GM12878 (cell line): ENCODE measurements at regions not wholly inside any gene's neighbourhood (a gene's known extent, or its start where the extent isn't known, plus 50 kb on each side); places are given as distances from the start of the nearest gene placed in this dataset.

Experiments used
- ATAC-seq: fragments of 200-7000 bp; cut with Tn5 transposase; 3 replicates; pipeline ENCODE4 v1.9.1; 2020; ENCODE audit warnings: mild to moderate bottlenecking, moderate library complexity
- BruUV-seq: library from RNA; stranded (reverse); fragments of 400-500 nt; replicated peaks from 2 replicates; lab custom pipeline; 2021; lab: Mats Ljungman, UMichigan
- CTCF ChIA-PET: fragments of 300-600 bp; sonication (Branson Sonifier 250); formaldehyde crosslinking; extraction: SDS; loops from one replicate; lab custom pipeline; 2021; ENCODE audit warnings: inconsistent platforms; lab: Yijun Ruan, JAX
- POLR2A ChIA-PET: fragments of 350-600 bp; formaldehyde crosslinking; extraction: SDS; loops from one replicate; lab custom pipeline; 2021; ENCODE audit warnings: inconsistent platforms; lab: Charles Lee
- RAD21 ChIA-PET: fragments of 300-600 bp; sonication (Branson Sonifier 250); formaldehyde crosslinking; loops from one replicate; lab custom pipeline; 2023; ENCODE audit warnings: antibody characterized with exemption; ENCODE audit not compliant: unreplicated experiment; lab: Charles Lee
- SMC1A ChIA-PET: fragments of 300-600 bp; sonication (Branson Sonifier 250); formaldehyde crosslinking; loops from one replicate; lab custom pipeline; 2023; ENCODE audit not compliant: unreplicated experiment, uncharacterized antibody; lab: Charles Lee
- DNase-seq: peaks from one replicate; pipeline ENCODE4 v3.0.0-alpha.2; 2011; ENCODE audit warnings: low read depth, low spot score
- FAIRE-seq: peaks from 3 replicates; lab custom pipeline; 2011; peaks lifted over from hg19 to GRCh38; lab: Jason Lieb, UNC
- H2AFZ ChIP-seq: 2 replicates; pipeline ENCODE4 v1.6.0; 2011; ENCODE audit warnings: low read depth, low read length, control low read depth; ENCODE audit not compliant: control insufficient read depth
- H3K27ac ChIP-seq: 2 replicates; pipeline ENCODE4 v1.5.1; 2011; ENCODE audit warnings: control low read depth; ENCODE audit not compliant: control insufficient read depth, insufficient read depth
- H3K27me3 ChIP-seq, 2 experiments: replicated peaks in 1 of 2; 2 replicates each; pipeline versions ENCODE4 v1.6.0 to v1.6.1; 2011; ENCODE audit warnings: low read length in 1 of 2; ENCODE audit not compliant: control insufficient read depth in 2 of 2, insufficient read depth in 2 of 2
- H3K36me3 ChIP-seq, 2 experiments: 2 replicates each; pipeline ENCODE4 v1.5.1; 2011; ENCODE audit warnings: low read length in 1 of 2; ENCODE audit not compliant: control insufficient read depth in 2 of 2, insufficient read depth in 2 of 2
- H3K4me1 ChIP-seq: 2 replicates; pipeline ENCODE4 v1.6.1; 2011; ENCODE audit warnings: mild to moderate bottlenecking, low read length, moderate library complexity, mixed read lengths; ENCODE audit not compliant: control insufficient read depth, insufficient read depth
- H3K4me2 ChIP-seq: 2 replicates; pipeline ENCODE4 v1.6.0; 2011; ENCODE audit warnings: control low read depth; ENCODE audit not compliant: control insufficient read depth, insufficient read depth
- H3K4me3 ChIP-seq: fragments of 200-600 bp; sonication (generic); 2 replicates; pipeline ENCODE4 v1.5.1; 2016
- H3K79me2 ChIP-seq: 2 replicates; pipeline ENCODE4 v1.6.0; 2011; ENCODE audit warnings: low read length; ENCODE audit not compliant: control insufficient read depth, insufficient read depth
- H3K9ac ChIP-seq: 2 replicates; pipeline ENCODE4 v1.8.0; 2011; ENCODE audit warnings: low read length, control low read depth, mixed read lengths; ENCODE audit not compliant: control insufficient read depth, insufficient read depth
- H3K9me3 ChIP-seq: replicated peaks from 3 replicates; pipeline ENCODE4 v1.5.1; 2011; ENCODE audit warnings: mild to moderate bottlenecking, low read length; ENCODE audit not compliant: control insufficient read depth, insufficient read depth
- H4K20me1 ChIP-seq: 2 replicates; pipeline ENCODE4 v1.6.0; 2011; ENCODE audit not compliant: control insufficient read depth, insufficient read depth
- CREM ChIP-seq: IDR thresholded peaks from 2 replicates; pipeline ENCODE4 v1.6.1; 2014; ENCODE audit warnings: antibody characterized with exemption, low read depth
- ESRRA ChIP-seq: IDR thresholded peaks from 2 replicates; pipeline ENCODE4 v1.6.1; 2012; ENCODE audit warnings: mild to moderate bottlenecking, low read length, improper control_type of control experiment
- FOXK2 ChIP-seq: fragments of 450-650 bp; IDR thresholded peaks from 2 replicates; pipeline ENCODE4 v1.6.1; 2017; ENCODE audit warnings: mild to moderate bottlenecking, moderate library complexity
- GATAD2B ChIP-seq: fragments of 450-650 bp; conservative IDR thresholded peaks from 2 replicates; pipeline ENCODE4 v1.6.1; 2017; ENCODE audit warnings: low read depth, mild to moderate bottlenecking, moderate library complexity
- KDM1A ChIP-seq: fragments of 200-600 bp; sonication (generic); IDR thresholded peaks from 2 replicates; pipeline ENCODE4 v1.6.1; 2016; ENCODE audit warnings: borderline replicate concordance
- MEF2A ChIP-seq: IDR thresholded peaks from 2 replicates; pipeline ENCODE4 v1.6.1; 2011; ENCODE audit warnings: low read depth, mild to moderate bottlenecking, low read length, moderate library complexity; ENCODE audit not compliant: insufficient read depth
- SMARCA5 ChIP-seq: fragments of 450-650 bp; IDR thresholded peaks from 2 replicates; pipeline ENCODE4 v1.6.1; 2017; ENCODE audit warnings: mild to moderate bottlenecking
- SRF ChIP-seq, 2 experiments: IDR thresholded peaks; 2 replicates each; pipeline ENCODE4 v1.6.1; 2011; ENCODE audit warnings: low read depth in 2 of 2, low read length in 2 of 2, mild to moderate bottlenecking in 1 of 2, moderate library complexity in 1 of 2
- STAT1 ChIP-seq: fragments of 450-650 bp; conservative IDR thresholded peaks from 2 replicates; pipeline ENCODE4 v1.6.1; 2014; ENCODE audit warnings: antibody characterized with exemption, mild to moderate bottlenecking
- USF1 ChIP-seq: IDR thresholded peaks from 2 replicates; pipeline ENCODE4 v1.6.1; 2011; ENCODE audit warnings: borderline replicate concordance, low read depth, mild to moderate bottlenecking, moderate library complexity, mixed read lengths, low read length; ENCODE audit not compliant: insufficient read depth; ENCODE audit errors: extremely low read length
- ZSCAN29 ChIP-seq: fragments of 450-650 bp; IDR thresholded peaks from 2 replicates; pipeline ENCODE4 v1.6.1; 2017; ENCODE audit warnings: mild to moderate bottlenecking, moderate library complexity
- WGBS: methylation state at CpG from one replicate; pipeline ENCODE4 v1.1.6; 2016; ENCODE audit warnings: low lambda C conversion rate; ENCODE audit not compliant: insufficient replicate concordance, insufficient coverage; ENCODE audit errors: missing lambda C conversion rate; 5-methylcytosine and 5-hydroxymethylcytosine counted together
- in situ Hi-C: fragments of 300-500 bp; cut with MboI; formaldehyde crosslinking; loops from 9 replicates; pipeline ENCODE4 v1.14.3; 2018; ENCODE audit warnings: mixed read lengths
- intact Hi-C: fragments of 100-400 bp; cut with micrococcal nuclease; formaldehyde crosslinking; loops from one replicate; pipeline ENCODE4 v1.14.2; 2022; ENCODE audit not compliant: unreplicated experiment

GRCh38 chr18:66826211-66826610 lies 222.3 kb upstream of the CDH19 start:
- in situ Hi-C loops, result no loop called here
- H3K4me1 ChIP-seq, result no peaks in the 10 kb centered on the region
- H3K27me3 ChIP-seq, result no peaks in the 10 kb centered on the region
- RAD21 ChIA-PET, result no interaction called here
- no peak overlapping the region for H2AFZ ChIP-seq
- no peak for FAIRE-seq
- H3K4me2 ChIP-seq, result no peak overlapping the region
- no peaks in the 10 kb centered on the region for H3K9me3 ChIP-seq
- CTCF ChIA-PET, result no interaction called here
- 0% methylated on average over 1 of the region's 1 CpG for WGBS
- ATAC-seq, result no peak
- no peak overlapping the region for H3K27ac ChIP-seq
- no peaks in the 10 kb centered on the region for H3K79me2 ChIP-seq
- H3K36me3 ChIP-seq, result no peaks in the 10 kb centered on the region
- intact Hi-C loops, result no loop called here
- SMC1A ChIA-PET, result interaction anchor here (1.3 kb wide), 1 partner anchor 9 kb away, joined by 3 read pairs; no protein-coding TSS in a partner anchor
- BruUV-seq, result no TSS peak
- H3K4me3 ChIP-seq, result no peak overlapping the region
- no peak for DNase-seq
- no peak overlapping the region for H3K9ac ChIP-seq
- POLR2A ChIA-PET, result no interaction called here
- TF ChIP-seq STAT1, result no peak
- TF ChIP-seq GATAD2B, result no peak
- TF ChIP-seq FOXK2, result no peak
- no peak for TF ChIP-seq USF1
- TF ChIP-seq MEF2A, result no peak
- no peak for TF ChIP-seq ZSCAN29
- TF ChIP-seq KDM1A, result no peak
- TF ChIP-seq ESRRA, result no peak
- no peak for TF ChIP-seq CREM
- no peak for TF ChIP-seq SMARCA5
- no peak for TF ChIP-seq SRF (IDR thresholded peaks at IDR 0.05; ENCODE audit: low read depth in 2 of 2, low read length in 2 of 2)
- H4K20me1 ChIP-seq, result no peaks in the 10 kb centered on the region
